ENCODE measurements at regions not wholly inside any gene's neighbourhood (a gene's known extent, or its start where the extent isn't known, plus 50 kb on each side); places are given as distances from the start of the nearest gene placed in this dataset.

DNA sequence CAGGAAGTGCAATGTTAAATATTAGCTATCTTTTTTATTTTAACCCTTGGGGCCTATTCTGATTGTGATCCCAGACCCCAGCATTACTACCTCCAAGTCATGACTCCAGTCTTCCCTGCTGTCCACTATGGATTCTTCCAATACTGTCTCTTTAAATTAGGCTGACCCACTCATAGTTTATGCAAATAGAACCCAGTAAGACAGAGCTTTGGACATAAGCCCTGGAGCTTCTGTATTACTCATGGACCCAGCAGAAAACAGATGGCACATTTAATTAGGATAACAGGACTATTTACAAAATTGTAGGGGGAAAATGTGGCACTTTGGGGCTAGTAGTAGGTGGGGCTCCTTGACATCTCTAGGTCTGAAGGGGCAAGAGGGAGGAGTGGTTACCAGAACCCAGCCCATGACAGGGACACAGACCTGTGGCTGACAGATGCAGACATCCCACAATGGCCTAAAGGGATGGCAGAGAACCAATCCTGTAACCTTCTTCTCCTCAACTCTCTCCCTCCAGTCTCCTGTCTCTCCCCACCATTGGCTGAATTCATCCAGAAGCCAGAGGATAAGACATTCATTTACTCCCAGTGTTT, 233.5 kb downstream of the OMA1 start:
- TF ChIP-seq CTCF (IDR thresholded peaks at IDR 0.05) (no peak), POLR2A (IDR thresholded peaks at IDR 0.05) (no peak)
